HG03064 (cell line): ENCODE measurements at regions not wholly inside any gene's neighbourhood (a gene's known extent, or its start where the extent isn't known, plus 50 kb on each side); places are given as distances from the start of the nearest gene placed in this dataset.

Source experiments
- ATAC-seq: cut with Tn5 transposase; IDR thresholded peaks from one replicate; pipeline ENCODE4 v1.9.1; 2021; ENCODE audit warnings: low read depth; ENCODE audit not compliant: unreplicated experiment

- no peak for ATAC-seq
Observed at GRCh38 chr13:54150851-54151250, 1122.2 kb downstream of the OLFM4 start.

- ATAC-seq: no peak
Observed at GRCh38 chr13:54162069-54162468, 1133.5 kb downstream of the OLFM4 start.

- no peak for ATAC-seq
Observed at GRCh38 chr13:54165581-54166215, 1137.1 kb downstream of the OLFM4 start.

- no peak for ATAC-seq
Observed at GRCh38 chr13:54173996-54174395, 1145.4 kb downstream of the OLFM4 start.

- no peak for ATAC-seq
Observed at GRCh38 chr13:54175466-54175865, 1146.9 kb downstream of the OLFM4 start.

GRCh38 chr13:54177466-54177865, 1148.9 kb downstream of the OLFM4 start:
- no peak for ATAC-seq

- ATAC-seq: no peak
Observed at GRCh38 chr13:54183166-54183565, 1154.6 kb downstream of the OLFM4 start.

GRCh38 chr13:54183728-54184127, 1155.1 kb downstream of the OLFM4 start:
- no peak for ATAC-seq

- ATAC-seq: no peak
Observed at GRCh38 chr13:54184576-54184975, 1156.0 kb downstream of the OLFM4 start.

GRCh38 chr13:54185101-54185500, 1156.5 kb downstream of the OLFM4 start:
- ATAC-seq: no peak

GRCh38 chr13:54185785-54186184, 1157.2 kb downstream of the OLFM4 start:
- ATAC-seq: no peak

- no peak for ATAC-seq
Observed at GRCh38 chr13:54187461-54187860, 1158.8 kb downstream of the OLFM4 start.

GRCh38 chr13:54194233-54195024, 1165.8 kb downstream of the OLFM4 start:
- no peak for ATAC-seq

GRCh38 chr13:54196684-54197083, 1168.1 kb downstream of the OLFM4 start:
- ATAC-seq: no peak

- ATAC-seq: no peak
Observed at GRCh38 chr13:54198911-54199310, 1170.3 kb downstream of the OLFM4 start.

- ATAC-seq: no peak
Observed at GRCh38 chr13:54206626-54207025, 1178.0 kb downstream of the OLFM4 start.

GRCh38 chr13:54210397-54211049, 1181.9 kb downstream of the OLFM4 start:
- ATAC-seq: no peak

GRCh38 chr13:54216221-54216620, 1187.6 kb downstream of the OLFM4 start:
- no peak for ATAC-seq

GRCh38 chr13:54226876-54227275, 1198.3 kb downstream of the OLFM4 start:
- no peak for ATAC-seq

- ATAC-seq: no peak
Observed at GRCh38 chr13:54232700-54233099, 1204.1 kb downstream of the OLFM4 start.

- ATAC-seq: no peak
Observed at GRCh38 chr13:54234607-54235006, 1206.0 kb downstream of the OLFM4 start.

- no peak for ATAC-seq
Observed at GRCh38 chr13:54241719-54242118, 1213.1 kb downstream of the OLFM4 start.
